ENCODE measurements at regions not wholly inside any gene's neighbourhood (a gene's known extent, or its start where the extent isn't known, plus 50 kb on each side); places are given as distances from the start of the nearest gene placed in this dataset.

- TF ChIP-seq EZH2phosphoT487 (IDR thresholded peaks at IDR 0.05; ENCODE audit: low read depth, severe bottlenecking, unreplicated experiment): no peak
- TF ChIP-seq EZH2 (IDR thresholded peaks at IDR 0.05; ENCODE audit: borderline replicate concordance): no peak
- no peak for TF ChIP-seq CTCF (IDR thresholded peaks at IDR 0.05; ENCODE audit: poor library complexity)
Observed at GRCh38 chr2:193581807-193582206, 1387.1 kb upstream of the TMEFF2 start.

Measured in hepatocyte (in vitro differentiated cells).